COLO829 (cell line): ENCODE measurements at regions not wholly inside any gene's neighbourhood (a gene's known extent, or its start where the extent isn't known, plus 50 kb on each side); places are given as distances from the start of the nearest gene placed in this dataset.
"Not testable (repeated sequence)": the region's sequence is repeated elsewhere in the genome, so short reads cannot be mapped to it uniquely, and the experiment has no call there.

Experiments used
- DNase-seq: peaks from one replicate; pipeline ENCODE4 v3.0.0; 2012; ENCODE audit warnings: low spot score

GRCh38 chr14:31911160-31911559, 165.9 kb upstream of the ARHGAP5 start:
- DNase-seq = no peak

DNA sequence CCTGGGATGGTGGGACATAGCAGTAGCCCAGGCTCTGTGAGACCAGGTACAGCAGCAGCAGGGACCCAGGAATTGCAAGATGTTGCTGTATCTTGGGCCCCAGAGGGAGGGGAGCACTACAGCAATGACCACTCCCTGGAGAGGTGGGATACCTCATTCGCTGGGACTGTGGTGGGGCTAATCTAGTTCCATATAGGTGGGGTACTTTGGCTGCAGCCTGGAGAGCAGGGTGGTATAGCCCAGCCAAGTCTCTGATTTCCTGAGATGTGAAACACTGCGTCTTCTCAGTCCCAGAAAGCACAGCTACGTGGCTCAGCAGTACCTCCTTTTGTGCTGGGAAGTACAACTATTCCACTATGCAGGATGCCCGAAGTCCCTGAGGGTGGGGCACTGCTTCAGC, 163.7 kb upstream of the ARHGAP5 start:
- DNase-seq = no peak

GRCh38 chr14:31918289-31918688, 158.8 kb upstream of the ARHGAP5 start:
- not testable (repeated sequence) for DNase-seq

- DNase-seq = no peak
Observed at GRCh38 chr14:31920001-31920400, 157.1 kb upstream of the ARHGAP5 start.

DNA sequence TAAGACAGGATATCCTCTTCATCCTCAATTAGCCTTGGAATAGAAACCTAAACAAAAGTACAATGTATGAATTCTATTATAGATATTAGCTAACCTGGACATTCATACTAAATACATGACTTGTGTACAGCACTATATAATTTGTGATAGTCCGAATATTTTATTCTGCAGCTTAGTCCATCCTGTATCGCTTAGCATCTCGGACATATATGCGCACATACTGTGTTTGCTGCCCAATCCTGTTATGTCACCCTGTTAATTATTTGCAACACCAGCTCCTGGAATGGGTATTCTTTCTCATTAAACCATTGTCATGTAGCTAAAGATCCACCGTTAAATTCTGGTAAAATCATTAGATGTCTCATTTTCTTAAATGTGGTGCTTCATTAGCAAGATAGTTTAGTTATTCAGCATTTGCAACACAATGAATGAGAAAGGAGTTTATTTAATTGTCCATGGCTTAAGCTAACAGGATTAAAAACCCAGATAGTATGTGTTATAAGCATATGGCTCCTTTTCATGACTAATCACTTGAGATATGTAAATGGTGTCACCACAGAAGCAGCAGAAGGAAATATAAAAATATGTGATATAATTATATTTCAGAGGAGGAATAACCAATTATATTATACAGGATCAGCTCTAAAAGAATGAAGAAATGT, 156.0 kb upstream of the ARHGAP5 start:
- DNase-seq = no peak

GRCh38 chr14:31921721-31922120, 155.4 kb upstream of the ARHGAP5 start:
- DNase-seq = no peak

DNA sequence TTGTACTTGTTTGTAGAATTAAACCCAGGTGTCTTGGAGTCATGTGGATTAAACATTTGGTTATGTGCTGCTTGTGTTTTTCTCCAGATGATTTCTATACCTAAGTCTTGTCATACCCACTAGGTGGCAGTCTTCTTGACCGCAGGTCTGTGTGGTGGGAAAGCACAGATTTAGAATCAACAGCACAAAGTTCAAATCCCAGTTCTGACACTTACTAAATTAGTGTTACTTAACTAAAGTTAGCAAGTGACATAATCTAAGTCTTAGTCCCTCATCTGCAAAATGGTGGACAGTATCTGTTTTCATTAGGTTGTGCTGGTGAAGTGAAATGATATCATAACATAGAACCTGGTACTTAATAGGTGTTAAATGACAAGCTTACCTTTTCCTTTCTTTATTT, 151.0 kb upstream of the ARHGAP5 start:
- DNase-seq = peak; percentile 57

DNA sequence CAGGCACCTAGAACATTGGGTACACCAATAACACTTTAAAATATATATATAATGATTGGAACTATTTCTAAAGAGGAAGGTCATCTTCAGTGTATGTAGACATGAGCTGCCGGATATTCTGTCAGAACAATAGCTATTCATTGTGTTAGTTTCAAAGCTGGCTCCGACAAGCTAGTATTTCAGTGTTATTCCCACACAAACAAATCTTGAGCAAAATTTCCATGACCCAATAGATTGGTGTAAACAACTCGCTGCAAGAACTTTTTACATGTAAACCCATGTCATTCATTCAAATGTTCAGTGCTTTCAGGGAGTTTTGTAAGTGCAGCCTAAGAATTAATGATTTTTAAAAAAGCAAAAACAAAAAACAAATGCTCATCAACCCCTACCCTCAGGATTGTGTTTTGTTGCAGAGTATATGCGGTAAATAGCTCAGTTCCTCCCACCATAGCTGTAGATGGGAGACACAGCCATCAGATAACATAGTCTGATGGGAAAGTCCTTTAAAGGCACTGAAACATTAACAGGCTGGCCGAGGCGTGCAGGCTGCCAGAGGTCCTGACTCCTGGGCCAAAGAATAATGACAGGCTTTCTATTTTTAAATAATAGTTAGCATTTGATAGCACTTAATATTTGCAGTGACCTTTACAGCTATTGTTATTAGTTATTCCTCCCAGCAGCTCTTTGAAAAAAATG, 150.3 kb upstream of the ARHGAP5 start:
- DNase-seq = no peak

DNA sequence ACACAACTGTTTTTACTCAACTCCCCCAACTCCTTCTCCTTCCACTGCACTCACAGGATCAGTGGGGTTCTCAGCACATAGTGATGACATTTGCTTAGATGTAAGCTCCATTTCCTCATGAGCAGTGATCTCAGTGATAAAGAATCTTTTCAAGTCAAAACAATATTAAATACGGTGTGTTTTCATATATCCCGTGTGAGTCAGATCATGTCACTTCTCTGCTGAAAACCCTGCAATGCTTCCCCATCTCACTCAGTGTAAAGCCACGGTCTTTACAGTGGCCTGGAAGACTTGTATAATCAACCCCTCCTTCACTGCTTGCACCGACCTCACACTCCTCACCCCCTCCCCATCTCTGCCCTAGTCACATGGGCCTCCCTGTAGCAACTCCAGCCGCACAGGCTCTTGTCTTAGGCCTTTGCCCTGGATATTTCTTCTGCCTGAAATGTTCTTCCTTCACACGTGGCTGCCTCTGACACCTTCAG, 149.7 kb upstream of the ARHGAP5 start:
- peak; percentile 74 for DNase-seq

DNA sequence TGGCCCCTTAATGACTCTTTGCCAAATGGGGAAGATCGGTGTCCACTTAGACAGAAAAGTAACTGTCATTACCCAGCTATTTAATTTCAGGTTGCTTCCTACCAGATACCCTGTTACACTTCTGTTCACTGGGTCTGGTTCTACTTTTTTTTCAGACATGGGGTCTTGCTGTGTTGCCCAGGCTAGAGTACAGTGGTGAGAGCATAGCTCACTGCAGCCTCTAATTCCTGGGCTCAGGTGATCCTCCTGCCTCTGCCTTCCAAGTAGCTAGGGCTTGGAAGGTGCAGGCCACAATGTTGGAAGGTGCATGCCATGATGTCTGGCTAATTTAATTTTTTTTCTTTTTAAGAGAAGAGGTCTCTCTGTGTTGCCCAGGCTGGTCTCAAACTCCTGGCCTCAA, 147.0 kb upstream of the ARHGAP5 start:
- DNase-seq = no peak

DNA sequence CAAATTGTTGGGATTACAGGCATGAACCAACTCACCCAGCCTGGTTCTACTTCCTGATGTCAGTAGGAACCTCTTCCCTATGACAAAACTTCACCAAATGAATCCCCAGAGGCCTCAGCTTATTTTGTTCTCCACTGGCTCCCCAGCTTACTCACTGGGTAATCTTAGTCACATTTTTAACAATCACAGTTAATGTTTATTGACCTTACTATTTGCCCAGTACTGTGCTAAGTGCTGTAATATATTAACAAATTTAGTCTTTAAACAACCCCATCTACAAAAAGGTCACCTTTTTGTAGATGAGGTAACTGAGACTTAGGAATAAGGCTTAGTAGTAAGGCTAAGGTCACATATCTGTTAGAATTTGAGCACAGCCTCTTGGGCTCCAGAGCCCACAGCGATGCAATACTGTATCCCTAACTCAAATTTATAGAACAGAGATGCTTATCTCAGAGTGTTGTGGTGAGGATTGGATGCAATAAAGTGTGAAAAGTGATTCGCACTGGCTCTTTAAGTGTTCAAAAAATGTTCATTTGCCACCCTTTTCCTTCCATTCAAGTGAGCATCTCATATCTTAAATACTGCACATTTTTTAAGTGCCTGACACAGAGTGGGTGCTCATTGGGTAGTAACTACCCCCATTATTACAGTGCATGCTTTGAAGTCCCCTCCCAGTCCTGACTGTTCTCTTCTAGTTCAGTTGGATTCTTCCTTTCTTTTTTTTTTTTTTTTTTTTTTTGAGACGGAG, 146.4 kb upstream of the ARHGAP5 start:
- no peak for DNase-seq

GRCh38 chr14:31932675-31933074, 144.4 kb upstream of the ARHGAP5 start:
- DNase-seq = no peak

GRCh38 chr14:31933716-31934115, 143.4 kb upstream of the ARHGAP5 start:
- no peak for DNase-seq

GRCh38 chr14:31934767-31935266, 142.3 kb upstream of the ARHGAP5 start:
- peak; percentile 72 for DNase-seq

GRCh38 chr14:31935391-31935790, 141.7 kb upstream of the ARHGAP5 start:
- DNase-seq = no peak

DNA sequence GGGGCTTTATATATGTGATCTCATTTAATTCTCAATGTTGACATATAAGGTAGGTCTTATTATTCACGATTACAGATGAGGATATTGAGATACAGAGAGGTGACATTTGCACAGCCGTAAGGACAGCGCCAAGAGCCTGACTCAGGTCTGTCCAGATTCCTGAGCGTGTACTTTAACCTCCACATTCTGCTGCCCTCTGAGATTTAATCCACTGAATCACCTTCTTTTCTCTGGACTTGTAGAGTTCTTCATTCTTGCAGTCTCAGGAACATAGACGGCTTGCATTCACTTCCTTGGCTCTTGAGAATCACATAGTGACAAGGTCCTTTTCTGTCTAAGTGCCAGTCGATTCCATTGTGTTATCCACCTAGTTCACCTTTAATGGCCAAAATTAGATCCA, 141.0 kb upstream of the ARHGAP5 start:
- no peak for DNase-seq

DNA sequence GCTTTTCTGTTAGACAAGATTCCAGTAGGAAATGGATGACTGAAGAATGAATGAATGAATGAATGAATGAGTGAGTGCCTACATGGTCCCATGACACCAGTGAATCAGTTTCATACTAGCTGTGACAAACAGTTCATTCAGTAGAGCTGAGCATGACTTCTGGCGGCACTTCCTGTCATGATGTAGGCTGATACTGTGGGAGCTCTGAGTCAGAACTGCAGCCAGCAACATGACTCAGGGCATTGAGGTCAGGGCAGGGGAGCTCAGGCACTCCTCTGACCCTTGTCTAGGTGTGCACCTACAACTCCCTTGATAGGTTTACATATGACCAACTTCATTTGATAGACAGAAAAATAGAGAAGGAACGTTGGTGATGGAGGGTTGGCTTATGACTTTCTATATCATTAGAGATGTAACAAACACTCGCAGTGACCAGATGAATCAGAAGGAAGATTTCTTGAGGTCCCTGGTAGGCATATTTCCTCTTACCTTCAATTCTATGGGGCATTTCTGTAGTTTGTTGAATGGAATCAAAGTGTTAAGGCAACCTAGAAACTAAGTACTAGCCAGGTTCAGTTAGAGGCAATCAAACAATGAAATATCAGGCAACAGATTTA, 139.3 kb upstream of the ARHGAP5 start:
- DNase-seq = peak; percentile 85

DNA sequence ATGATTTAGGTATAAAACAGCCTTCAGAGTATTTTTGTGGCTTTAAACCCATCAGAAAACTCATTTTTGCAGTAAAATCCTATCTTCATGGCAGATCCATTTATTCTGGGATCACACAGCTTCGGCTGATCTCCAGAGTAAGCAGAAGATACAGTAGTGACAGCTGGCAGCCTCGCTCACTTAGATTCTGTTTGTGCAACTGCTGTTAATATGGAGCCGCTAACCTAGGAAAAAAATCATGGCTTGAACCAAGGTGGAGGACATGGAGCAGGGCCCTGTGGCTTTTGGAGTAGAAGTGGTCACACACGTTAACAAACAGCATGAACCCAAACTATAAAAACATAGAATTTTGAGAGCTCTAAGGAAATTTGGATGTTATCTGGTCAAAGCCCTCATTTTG, 137.2 kb upstream of the ARHGAP5 start:
- DNase-seq = no peak

DNA sequence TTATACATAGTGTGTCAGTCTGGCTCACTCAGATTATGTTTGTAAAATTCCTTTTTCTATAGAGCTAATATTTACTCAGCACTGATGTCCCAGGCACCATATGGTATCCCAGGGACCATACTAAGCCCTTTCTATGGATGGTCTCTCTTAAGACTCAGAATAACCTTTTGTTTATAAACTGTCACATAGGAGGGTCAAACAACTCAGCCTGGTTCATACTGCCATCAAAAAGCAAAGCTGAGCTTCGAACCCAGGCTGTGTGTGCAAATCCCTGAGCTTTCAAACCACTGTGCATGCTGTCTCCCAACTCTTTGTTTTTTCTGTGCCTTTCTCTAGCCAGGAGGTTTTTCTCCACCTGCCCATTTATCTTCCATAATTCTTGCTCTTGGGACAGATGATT, 135.6 kb upstream of the ARHGAP5 start:
- no peak for DNase-seq

DNA sequence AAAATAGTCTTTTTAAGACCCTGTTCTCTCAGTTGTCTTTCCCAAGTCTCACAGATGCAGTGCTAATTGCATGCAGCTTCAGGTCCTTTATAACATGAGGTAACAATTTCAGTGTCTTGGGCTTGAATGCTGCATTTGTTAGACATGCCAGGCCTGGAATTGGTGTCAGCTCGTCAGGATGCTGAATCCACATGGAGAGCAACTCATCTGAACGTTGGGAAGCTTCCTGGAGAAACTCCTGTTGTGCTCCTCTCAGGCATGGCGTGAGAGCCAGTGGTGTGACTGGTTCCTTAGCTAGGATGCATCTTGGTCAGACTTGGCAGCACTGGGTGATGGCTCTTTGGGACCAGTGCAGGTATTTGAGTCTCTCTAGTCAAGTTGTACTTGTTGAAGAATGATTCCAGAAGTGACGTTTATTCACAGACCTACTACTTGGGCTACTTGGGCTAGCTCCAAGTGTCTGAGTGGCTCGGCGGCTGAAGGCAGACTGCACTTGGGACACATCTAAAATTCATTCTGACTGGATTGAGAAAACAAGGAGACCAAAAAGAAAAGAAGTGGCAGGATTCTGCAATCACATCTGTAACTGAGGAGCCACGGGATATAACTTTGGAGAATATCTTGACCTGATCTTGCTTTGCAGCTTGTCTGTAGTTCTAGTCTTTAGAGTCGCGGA, 134.8 kb upstream of the ARHGAP5 start:
- no peak for DNase-seq

DNA sequence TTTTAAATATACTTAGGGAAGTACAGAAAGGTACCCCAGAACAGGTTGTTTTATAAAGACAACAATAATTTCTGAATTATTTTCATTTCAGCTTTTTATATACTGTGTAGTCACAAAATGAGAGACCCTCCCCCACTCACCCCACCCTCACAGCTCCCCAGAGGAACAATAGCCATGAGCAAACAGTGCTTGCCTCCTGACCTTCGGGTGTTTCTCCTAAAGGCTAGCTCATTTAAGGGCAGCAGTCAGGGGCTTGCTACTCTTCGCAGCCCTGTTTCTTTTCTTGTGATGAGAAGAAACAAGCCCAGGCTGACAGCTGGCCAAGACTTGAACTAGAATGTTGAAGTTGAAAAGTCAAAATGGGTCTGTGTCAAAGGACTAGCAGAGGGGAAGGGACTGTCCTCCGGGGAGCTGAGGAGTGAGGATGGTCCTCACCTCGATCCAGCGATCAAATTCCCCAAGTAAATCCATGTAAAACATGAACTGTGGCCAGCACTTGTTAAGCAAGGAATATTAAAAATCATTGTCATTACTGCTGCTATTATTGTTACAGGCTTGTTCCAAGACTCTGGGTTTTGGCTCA, 133.8 kb upstream of the ARHGAP5 start:
- DNase-seq = no peak

GRCh38 chr14:31943861-31944255, 133.2 kb upstream of the ARHGAP5 start:
- no peak for DNase-seq
